HG03354 (cell line): ENCODE measurements at regions not wholly inside any gene's neighbourhood (a gene's known extent, or its start where the extent isn't known, plus 50 kb on each side); places are given as distances from the start of the nearest gene placed in this dataset.

Experiments used
- ATAC-seq: cut with Tn5 transposase; IDR thresholded peaks from one replicate; pipeline ENCODE4 v1.9.1; 2021; ENCODE audit warnings: mild to moderate bottlenecking; ENCODE audit not compliant: unreplicated experiment, poor library complexity, severe bottlenecking

DNA sequence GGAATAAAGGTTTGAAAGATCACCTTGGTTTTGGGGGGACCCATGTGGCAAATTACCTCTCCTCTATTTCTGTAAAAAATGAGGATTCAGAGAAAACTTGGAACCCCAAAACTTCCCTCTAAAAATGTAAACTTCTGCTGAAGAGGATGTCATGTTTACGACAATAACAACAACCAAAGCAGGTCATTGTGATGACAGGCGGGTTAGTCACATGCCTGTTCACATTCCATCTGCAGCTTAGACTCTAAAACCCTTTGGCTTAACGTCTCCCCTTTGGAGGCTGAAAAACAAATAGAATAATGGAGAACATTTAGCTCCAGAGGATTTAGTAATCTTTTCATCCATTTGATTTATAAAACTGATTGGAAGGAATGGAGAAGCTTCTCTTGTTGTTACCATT, 75.0 kb upstream of the FAM9C start:
- no peak for ATAC-seq

DNA sequence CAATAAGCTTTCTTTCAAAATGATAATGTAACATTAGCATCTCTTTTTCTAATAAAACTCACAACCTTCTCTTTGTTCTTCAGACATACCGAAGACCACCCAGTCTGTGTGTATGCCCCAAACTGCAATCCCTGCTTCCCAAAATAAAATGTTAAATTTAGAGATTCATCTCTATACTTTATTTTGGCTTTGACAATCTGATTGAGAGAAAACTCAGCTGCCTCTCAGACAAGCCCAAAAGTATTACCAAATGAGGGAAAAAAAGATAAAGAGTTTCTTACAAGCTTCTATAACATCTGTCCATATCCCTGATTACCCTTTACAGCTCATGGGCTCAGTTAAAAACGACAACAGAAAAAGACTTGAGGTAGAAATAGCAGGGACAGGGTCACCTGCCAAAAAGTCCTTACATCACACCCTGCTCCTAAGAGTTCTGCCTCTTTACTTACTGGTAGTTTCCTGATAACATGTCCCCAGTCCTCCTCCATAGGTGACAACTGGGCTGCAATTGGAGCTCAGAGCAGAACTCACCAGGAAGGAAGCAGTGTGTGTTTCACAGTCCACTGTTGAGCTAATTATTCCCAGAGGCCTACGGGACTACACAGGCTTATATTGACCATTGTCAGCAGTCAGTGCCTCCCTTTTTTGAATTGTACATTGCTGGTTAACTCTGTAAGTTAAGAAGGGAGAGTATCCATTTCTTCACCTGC, 70.9 kb upstream of the FAM9C start:
- ATAC-seq, result no peak

DNA sequence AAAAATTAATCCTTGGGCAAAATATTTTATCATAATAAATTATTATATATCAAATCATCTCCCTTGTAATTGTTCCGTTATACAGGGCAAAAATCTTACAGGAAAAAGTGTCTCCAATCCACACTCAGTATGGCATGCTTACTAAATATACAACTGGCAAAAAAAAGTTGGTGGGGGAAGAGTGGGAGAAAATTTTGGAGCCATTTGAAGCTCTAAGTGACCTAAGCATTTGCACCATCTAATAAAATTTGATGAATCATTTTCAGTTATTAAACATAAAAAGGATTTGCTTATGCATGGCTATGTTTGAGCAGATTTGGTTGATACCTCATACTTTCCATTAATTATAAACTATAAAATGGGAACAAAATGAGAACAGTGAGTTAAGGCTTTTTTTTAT, 68.1 kb upstream of the FAM9C start:
- no peak for ATAC-seq

GRCh38 chrX:13110433-13111324, 66.3 kb upstream of the FAM9C start:
- no peak for ATAC-seq

GRCh38 chrX:13109817-13110216, 65.4 kb upstream of the FAM9C start:
- ATAC-seq, result no peak

DNA sequence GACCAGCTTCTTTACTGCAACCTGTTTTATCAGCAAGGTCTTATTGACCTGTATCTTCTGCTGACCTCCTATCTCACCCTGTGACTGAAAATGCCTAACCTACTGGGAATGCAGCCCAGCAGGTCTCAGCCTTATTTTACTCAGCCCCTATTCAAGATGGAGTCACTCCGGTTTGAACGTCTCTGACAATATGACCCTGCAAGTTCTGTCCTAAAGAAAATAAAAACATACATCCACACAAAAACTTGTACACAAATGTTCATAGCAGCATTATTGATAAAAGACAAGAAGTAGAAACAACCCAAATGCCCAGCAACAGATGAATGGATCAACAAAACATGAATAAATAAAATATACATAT, 59.5 kb upstream of the FAM9C start:
- no peak for ATAC-seq

GRCh38 chrX:13103188-13103913, 58.9 kb upstream of the FAM9C start:
- ATAC-seq, result no peak

GRCh38 chrX:13102636-13103035, 58.2 kb upstream of the FAM9C start:
- ATAC-seq, result no peak

DNA sequence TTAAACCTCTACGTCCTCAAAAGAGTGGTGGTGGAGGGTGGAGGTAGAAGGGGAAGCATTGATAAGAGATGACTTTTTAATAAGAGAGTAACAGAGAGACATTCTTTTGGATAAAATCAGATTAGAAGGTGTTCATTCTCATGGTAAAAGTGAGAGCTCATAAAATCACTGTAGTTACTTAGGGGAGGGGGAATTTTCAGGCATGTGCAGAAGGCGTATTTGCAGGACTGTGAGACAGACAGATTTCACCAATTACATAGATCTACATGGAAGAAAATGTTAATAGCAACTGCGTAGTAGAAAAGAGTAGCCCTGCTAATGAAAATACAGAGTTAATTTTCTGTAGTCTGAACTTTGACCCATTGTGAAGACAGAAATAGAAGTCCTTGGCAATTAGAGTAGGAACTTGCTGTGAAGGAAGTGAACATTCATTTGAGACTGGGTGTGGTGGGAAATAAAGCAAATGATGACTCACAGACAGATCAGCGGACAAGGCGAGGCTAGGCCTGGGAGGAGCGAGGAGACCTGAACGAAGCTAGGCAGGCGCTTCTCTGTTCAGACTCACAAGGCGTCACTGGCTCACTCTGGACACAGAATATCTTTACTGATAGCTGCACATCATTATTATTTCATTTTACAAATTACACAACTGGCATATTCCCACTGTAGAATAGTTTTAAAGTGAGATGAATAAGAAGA, 57.2 kb upstream of the FAM9C start:
- no peak for ATAC-seq

GRCh38 chrX:13099121-13099520, 54.7 kb upstream of the FAM9C start:
- no peak for ATAC-seq

DNA sequence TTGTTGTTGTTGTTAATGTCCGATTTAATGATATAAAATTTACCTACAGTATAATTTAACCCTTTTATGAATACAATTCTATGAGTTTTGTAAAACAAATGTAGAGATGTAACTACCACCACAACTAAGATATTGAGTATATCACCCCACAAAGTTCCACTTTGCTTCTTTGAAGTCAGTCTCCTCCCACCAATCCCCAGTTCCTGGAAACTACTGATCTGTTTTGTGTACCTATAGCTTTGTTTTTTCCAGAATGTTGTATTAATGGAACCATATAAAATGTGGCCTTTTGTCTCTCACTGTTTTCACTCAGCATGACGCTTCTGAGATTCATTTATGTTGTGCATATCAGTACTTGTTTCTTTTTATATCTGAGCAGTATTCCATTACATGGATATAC, 52.3 kb upstream of the FAM9C start:
- no peak for ATAC-seq

- no peak for ATAC-seq
Observed at GRCh38 chrX:13094828-13095341, 50.5 kb upstream of the FAM9C start.

GRCh38 chrX:13094374-13094773, 50.0 kb upstream of the FAM9C start:
- no peak for ATAC-seq
